Neural crest cell (in vitro differentiated cells): ENCODE measurements at regions not wholly inside any gene's neighbourhood (a gene's known extent, or its start where the extent isn't known, plus 50 kb on each side); places are given as distances from the start of the nearest gene placed in this dataset.

Experiments
- DNase-seq: peaks from one replicate; pipeline ENCODE4 v3.0.0; 2021; ENCODE audit warnings: low read depth, mixed read lengths, low spot score
- H3K27ac Mint-ChIP-seq: one replicate; pipeline ENCODE4 v1.8.0; 2021; ENCODE audit warnings: mild to moderate bottlenecking, mixed read lengths; ENCODE audit not compliant: unreplicated experiment
- H3K27me3 Mint-ChIP-seq: 2 replicates; pipeline ENCODE4 v1.8.0; 2021; ENCODE audit warnings: low read depth, mild to moderate bottlenecking, mixed read lengths
- H3K36me3 Mint-ChIP-seq: 2 replicates; pipeline ENCODE4 v1.8.0; 2021; ENCODE audit warnings: low read depth, mild to moderate bottlenecking, mixed read lengths
- H3K4me1 Mint-ChIP-seq: 2 replicates; pipeline ENCODE4 v1.8.0; 2021; ENCODE audit warnings: mixed read lengths
- H3K4me3 Mint-ChIP-seq: one replicate; pipeline ENCODE4 v1.8.0; 2021; ENCODE audit warnings: mild to moderate bottlenecking, mixed read lengths
- H3K9me3 Mint-ChIP-seq: 2 replicates; pipeline ENCODE4 v1.8.0; 2021; ENCODE audit warnings: mixed read lengths
- CTCF ChIP-seq: fragments of 200-600 bp; sonication (generic); conservative IDR thresholded peaks from 2 replicates; pipeline ENCODE4 v1.5.0; 2021; ENCODE audit warnings: antibody characterized with exemption, mild to moderate bottlenecking

GRCh38 chr3:82474711-82475110 lies 713.3 kb upstream of the GBE1 start:
- H3K4me3 Mint-ChIP-seq: no peak overlapping the region
- no peaks in the 10 kb centered on the region for H3K27me3 Mint-ChIP-seq
- no peaks in the 10 kb centered on the region for H3K36me3 Mint-ChIP-seq
- peaks cover 4% of the 10 kb centered on the region for H3K9me3 Mint-ChIP-seq
- DNase-seq: no peak
- no peak for TF ChIP-seq CTCF
- H3K27ac Mint-ChIP-seq: no peak overlapping the region
- no peaks in the 10 kb centered on the region for H3K4me1 Mint-ChIP-seq

- Mint-ChIP-seq H3K4me3 (no peak overlapping the region), H3K9me3 (peaks cover 4% of the 10 kb centered on the region), H3K4me1 (no peaks in the 10 kb centered on the region), H3K27me3 (no peaks in the 10 kb centered on the region), H3K36me3 (no peaks in the 10 kb centered on the region), H3K27ac (no peak overlapping the region)
- no peak for TF ChIP-seq CTCF
- no peak for DNase-seq
Observed at GRCh38 chr3:82473864-82474541, 712.6 kb upstream of the GBE1 start.

- Mint-ChIP-seq H3K27ac (no peak overlapping the region), H3K27me3 (no peaks in the 10 kb centered on the region), H3K36me3 (no peaks in the 10 kb centered on the region), H3K4me1 (no peaks in the 10 kb centered on the region), H3K4me3 (no peak overlapping the region), H3K9me3 (peaks cover 1% of the 10 kb centered on the region)
- no peak for DNase-seq
- no peak for TF ChIP-seq CTCF
Observed at GRCh38 chr3:82467051-82467450, 705.6 kb upstream of the GBE1 start.

GRCh38 chr3:82462977-82463376 lies 701.5 kb upstream of the GBE1 start:
- no peak for DNase-seq
- Mint-ChIP-seq H3K4me1 (peaks cover 4% of the 10 kb centered on the region), H3K4me3 (no peak overlapping the region), H3K9me3 (peaks cover 8% of the 10 kb centered on the region), H3K27me3 (no peaks in the 10 kb centered on the region), H3K27ac (no peak overlapping the region), H3K36me3 (peaks cover 2% of the 10 kb centered on the region)
- TF ChIP-seq CTCF: no peak

- DNase-seq: no peak
- H3K27me3 Mint-ChIP-seq: no peaks in the 10 kb centered on the region
- H3K4me3 Mint-ChIP-seq: no peak overlapping the region
- peaks cover 4% of the 10 kb centered on the region for H3K4me1 Mint-ChIP-seq
- H3K27ac Mint-ChIP-seq: no peak overlapping the region
- TF ChIP-seq CTCF: no peak
- H3K9me3 Mint-ChIP-seq: peaks cover 8% of the 10 kb centered on the region
- peaks cover 2% of the 10 kb centered on the region for H3K36me3 Mint-ChIP-seq
Observed at GRCh38 chr3:82461049-82461889, 699.8 kb upstream of the GBE1 start.
